ENCODE measurements at regions not wholly inside any gene's neighbourhood (a gene's known extent, or its start where the extent isn't known, plus 50 kb on each side); places are given as distances from the start of the nearest gene placed in this dataset.

GRCh38 chr4:187865914-187866313 lies 129.7 kb upstream of the ZFP42 start:
- Histone ChIP-seq H3K14ac (replicated peaks; ENCODE audit: low read depth, low read length) (no peak overlapping the region), H3K27ac (ENCODE audit: insufficient read depth, low read length) (no peak overlapping the region), H2BK15ac (ENCODE audit: low read depth, low read length) (no peak overlapping the region), H2BK5ac (ENCODE audit: low read depth, low read length, poor library complexity, severe bottlenecking) (no peak overlapping the region), H4K8ac (ENCODE audit: low read depth in 2 of 2, low read length in 2 of 2) (no peak overlapping the region), H3K4me3 (ENCODE audit: insufficient read depth, low read depth, low read length) (no peak overlapping the region), H2AK9ac (replicated peaks; ENCODE audit: low read depth, low read length, poor library complexity) (no peak overlapping the region), H4K91ac (ENCODE audit: insufficient read depth, low read depth, low read length) (no peak overlapping the region), H3K9ac (ENCODE audit: low read depth, low read length) (no peak overlapping the region), H3K27me3 (ENCODE audit: control insufficient read depth, insufficient read depth, low read length) (no peaks in the 10 kb centered on the region), H3K4ac (ENCODE audit: low read depth, low read length) (no peak overlapping the region), H4K5ac (ENCODE audit: low read depth, low read length) (no peak overlapping the region), H2BK120ac (ENCODE audit: low read depth, low read length) (no peak overlapping the region), H2AK5ac (ENCODE audit: low read depth, low read length) (no peak overlapping the region), H3K9me3 (ENCODE audit: control insufficient read depth, insufficient read depth, low read length) (no peaks in the 10 kb centered on the region), H2AFZ (replicated peaks; ENCODE audit: low read length, poor library complexity) (no peak overlapping the region), H3K18ac (ENCODE audit: low read depth, low read length) (no peak overlapping the region), H4K20me1 (ENCODE audit: insufficient read depth, low read length) (no peaks in the 10 kb centered on the region), H3K79me1 (ENCODE audit: low read depth in 1 of 2, low read length in 2 of 2) (no peaks in the 10 kb centered on the region), H3K4me1 (ENCODE audit: control insufficient read depth, insufficient read depth, low read length) (no peaks in the 10 kb centered on the region), H3K36me3 (ENCODE audit: control insufficient read depth, insufficient read depth, low read length) (no peaks in the 10 kb centered on the region), H3K56ac (ENCODE audit: extremely low read depth, insufficient read depth, low read length) (no peak overlapping the region), H2BK20ac (ENCODE audit: low read depth, low read length) (no peak overlapping the region), H3K9me1 (ENCODE audit: insufficient read depth, low read length) (no peaks in the 10 kb centered on the region), H3K23ac (ENCODE audit: low read depth, low read length) (no peak overlapping the region), H3K4me2 (ENCODE audit: low read depth, low read length) (no peak overlapping the region)
- ATAC-seq (ENCODE audit: low read depth) = no peak
- in situ Hi-C loops (cut with MboI; ENCODE audit: low sequenced_read_pairs) = no loop called here
- ChIA-PET POLR2A (ENCODE audit: unreplicated experiment) (no interaction called here), CTCF (no interaction called here)
- BruUV-seq (replicated peaks) = no TSS peak
- DNase-seq = no peak
- no CpG with 5 or more reads among the region's 4 CpGs for WGBS, 2 experiments (ENCODE audit: extremely low coverage in 2 of 2, insufficient read length in 1 of 2)
- intact Hi-C loops (cut with micrococcal nuclease) = no loop called here
- dilution Hi-C loops (cut with HindIII; ENCODE audit: low sequenced_read_pairs, unreplicated experiment) = no loop called here
- TF ChIP-seq SMC3 (IDR thresholded peaks at IDR 0.05; ENCODE audit: low read depth, low read length) (no peak), BHLHE40 (IDR thresholded peaks at IDR 0.05; ENCODE audit: low read depth, low read length) (no peak), CTCF (conservative IDR thresholded peaks at IDR 0.05; ENCODE audit: low read depth, low read length) (no peak), RCOR1 (IDR thresholded peaks at IDR 0.05; ENCODE audit: insufficient replicate concordance, low read length) (no peak), MAZ (IDR thresholded peaks at IDR 0.05; ENCODE audit: borderline replicate concordance, low read depth, low read length) (no peak), POLR2A (IDR thresholded peaks at IDR 0.05; ENCODE audit: low read depth, low read length) (no peak), CHD1 (IDR thresholded peaks at IDR 0.05; ENCODE audit: low read depth, low read length) (no peak), MAFK (IDR thresholded peaks at IDR 0.05; ENCODE audit: low read depth, low read length) (no peak), USF2 (IDR thresholded peaks at IDR 0.05; ENCODE audit: low read depth, low read length) (no peak), CEBPB (IDR thresholded peaks at IDR 0.05; ENCODE audit: low read depth, low read length) (no peak), MXI1 (IDR thresholded peaks at IDR 0.05; ENCODE audit: borderline replicate concordance, low read depth, low read length) (no peak), NFE2L2 (IDR thresholded peaks at IDR 0.05; ENCODE audit: low read depth, low read length) (no peak), ELK1 (IDR thresholded peaks at IDR 0.05; ENCODE audit: borderline replicate concordance, low read depth, low read length) (no peak), FOS (IDR thresholded peaks at IDR 0.05; ENCODE audit: low read depth, low read length) (no peak), RFX5 (IDR thresholded peaks at IDR 0.05; ENCODE audit: low read depth, low read length) (no peak), RAD21 (IDR thresholded peaks at IDR 0.05; ENCODE audit: low read length) (no peak)
